GM19238 (cell line): ENCODE measurements at regions not wholly inside any gene's neighbourhood (a gene's known extent, or its start where the extent isn't known, plus 50 kb on each side); places are given as distances from the start of the nearest gene placed in this dataset.
"Not testable (repeated sequence)": the region's sequence is repeated elsewhere in the genome, so short reads cannot be mapped to it uniquely, and the experiment has no call there.

Source experiments
- DNase-seq: peaks from one replicate; pipeline ENCODE4 v3.0.0; 2011; ENCODE audit warnings: low spot score; ENCODE audit not compliant: insufficient read length

DNA sequence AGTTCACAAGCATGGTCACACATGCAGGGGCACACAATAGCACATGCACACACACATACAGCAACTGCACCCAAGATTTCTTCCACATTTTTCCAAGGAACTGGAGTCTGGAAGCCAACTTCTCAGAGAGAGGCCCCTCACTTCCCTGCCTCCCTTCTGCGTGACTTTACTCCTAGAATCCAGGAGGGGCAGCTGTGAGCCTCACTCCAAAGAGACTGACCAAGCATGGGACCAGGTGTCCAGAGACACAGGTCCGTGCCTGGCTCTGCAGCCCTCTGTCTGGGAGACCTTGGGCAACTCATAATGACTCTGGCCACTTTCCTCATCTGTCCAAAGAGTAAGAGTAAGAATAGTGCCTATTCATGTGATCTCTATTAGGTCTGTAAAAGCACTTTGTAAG, 104.7 kb upstream of the TMEM132E start:
- no peak for DNase-seq

DNA sequence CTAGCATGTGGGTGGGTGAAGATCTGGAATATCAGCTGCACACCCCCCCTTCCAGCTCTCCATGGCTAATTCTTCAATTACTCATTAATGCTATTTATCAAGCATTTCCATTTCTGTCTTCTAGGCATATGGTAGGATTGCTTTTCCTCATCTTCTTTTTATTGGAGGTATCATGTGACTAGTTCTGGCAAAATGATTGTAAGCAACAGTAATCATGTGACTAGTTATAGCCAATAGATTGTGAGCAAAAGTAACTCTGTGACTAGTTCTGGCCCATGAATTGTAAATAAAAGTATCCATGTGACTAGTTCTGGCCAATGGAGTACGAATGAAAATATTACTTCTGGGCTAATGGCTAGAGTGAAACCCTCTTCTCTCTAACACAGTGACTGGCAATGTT, 107.0 kb upstream of the TMEM132E start:
- DNase-seq: no peak

DNA sequence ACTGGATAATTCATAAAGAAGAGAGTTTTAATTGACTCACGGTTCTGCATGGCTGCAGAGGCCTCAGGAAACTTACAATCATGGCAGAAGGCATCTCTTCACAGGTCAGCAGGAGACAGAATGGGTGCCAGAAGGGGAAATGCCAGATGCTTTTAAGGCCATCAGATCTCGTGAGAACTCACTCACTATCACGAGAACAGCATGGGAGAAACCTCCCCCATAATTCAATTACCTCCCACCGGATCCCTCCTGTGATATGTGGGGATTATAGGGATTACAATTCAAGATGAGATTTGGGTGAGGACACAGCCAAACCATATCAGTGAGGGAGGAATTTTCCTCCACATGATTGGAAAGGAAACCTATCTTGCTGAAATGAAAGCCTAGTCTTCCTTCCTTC, 108.1 kb upstream of the TMEM132E start:
- not testable (repeated sequence) for DNase-seq

DNA sequence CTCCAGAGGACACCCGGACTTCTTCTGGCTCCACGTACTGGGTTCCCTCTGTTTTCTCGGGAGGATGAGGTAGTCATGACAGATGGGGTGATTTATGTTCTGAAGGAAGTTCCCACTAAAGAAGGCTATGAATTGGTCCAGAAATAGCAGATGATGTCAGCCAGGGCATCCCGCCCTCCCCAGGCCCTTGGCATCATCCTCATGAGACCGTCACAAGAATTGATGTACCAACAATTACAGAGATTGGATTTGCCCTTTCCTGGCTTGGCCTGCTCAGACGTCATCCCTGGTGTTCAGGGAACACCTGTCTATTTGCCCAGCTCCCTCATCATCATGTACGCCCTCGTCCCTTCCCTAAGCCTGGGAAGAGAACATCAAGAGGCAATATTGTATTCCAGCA, 102.8 kb upstream of the CCL1 start:
- no peak for DNase-seq

DNA sequence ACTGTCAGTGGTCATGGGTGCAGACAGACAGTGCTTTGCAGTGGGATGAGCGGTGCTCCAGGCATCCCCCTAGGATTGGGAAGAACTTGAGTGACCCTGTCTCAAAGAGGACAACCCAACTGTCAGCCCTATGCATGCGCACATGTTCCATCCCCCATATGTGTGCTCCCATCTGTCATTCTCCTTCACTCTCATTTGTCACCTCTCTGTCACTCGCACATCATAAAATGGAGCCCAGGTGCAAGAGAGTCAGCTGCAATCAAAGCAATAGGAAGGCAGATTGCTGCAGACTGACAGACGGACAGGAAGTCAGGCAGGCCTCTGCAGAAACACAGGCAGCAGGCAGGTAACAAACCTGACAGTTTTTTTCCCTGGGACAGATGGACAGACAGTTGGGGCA, 101.8 kb upstream of the CCL1 start:
- DNase-seq: no peak

DNA sequence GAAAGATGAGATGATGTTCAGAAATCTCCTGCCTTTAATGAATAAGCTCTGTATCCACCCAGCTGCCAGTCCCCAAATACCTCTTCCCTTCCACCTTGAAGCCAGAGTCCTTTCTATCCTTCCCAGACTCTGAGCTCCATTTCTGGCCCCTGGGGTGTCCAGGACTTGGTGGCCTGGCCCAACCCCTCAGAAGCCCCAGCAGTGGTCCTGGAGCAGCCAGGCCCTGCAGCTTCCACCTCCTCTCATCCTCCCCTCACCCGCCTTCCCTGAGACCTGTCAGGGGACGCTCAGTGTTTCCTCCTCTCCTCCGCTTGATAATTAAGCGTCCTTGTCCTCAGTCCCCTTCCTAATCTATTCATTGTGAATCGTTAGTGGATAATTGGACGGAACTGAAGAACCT, 95.2 kb upstream of the CCL1 start:
- no peak for DNase-seq

DNA sequence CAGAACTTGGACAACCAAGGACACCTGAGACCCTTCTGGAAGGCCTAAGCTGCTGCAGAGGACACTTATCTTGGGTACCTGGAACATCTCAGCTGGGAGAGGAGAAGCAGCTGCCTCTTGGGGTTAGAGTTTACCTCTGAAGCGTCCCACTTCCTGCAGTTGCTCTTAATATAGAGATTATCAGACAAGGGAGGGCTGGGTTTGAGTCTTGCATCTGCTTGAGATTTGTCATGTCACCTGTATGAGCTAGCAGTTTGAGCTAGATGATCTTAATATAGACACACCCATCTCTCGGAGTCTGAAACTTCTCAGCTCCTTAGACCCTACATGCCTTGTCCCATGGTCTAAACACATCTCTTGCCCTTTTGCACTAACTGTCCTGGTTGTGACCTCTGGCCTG, 93.1 kb upstream of the CCL1 start:
- DNase-seq: no peak

DNA sequence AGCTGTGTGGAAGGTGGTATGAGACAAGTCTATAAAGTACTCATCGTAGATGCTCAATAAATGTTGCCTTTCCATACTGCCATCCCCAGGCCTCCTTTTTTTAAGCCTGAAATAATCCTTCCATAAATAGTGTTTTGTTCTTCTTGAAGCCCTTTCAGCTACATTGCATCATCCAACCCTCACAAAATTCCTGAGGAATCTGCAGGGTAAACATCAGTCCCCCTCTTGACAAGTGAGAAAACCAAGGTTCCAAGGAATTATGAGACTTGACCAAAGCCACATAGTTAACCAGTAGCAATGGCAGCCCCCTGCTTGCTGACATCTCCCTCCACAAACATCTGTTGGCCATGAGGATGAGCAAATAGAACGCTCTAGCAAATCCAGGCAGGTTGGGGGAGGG, 89.7 kb upstream of the CCL1 start:
- DNase-seq: no peak

DNA sequence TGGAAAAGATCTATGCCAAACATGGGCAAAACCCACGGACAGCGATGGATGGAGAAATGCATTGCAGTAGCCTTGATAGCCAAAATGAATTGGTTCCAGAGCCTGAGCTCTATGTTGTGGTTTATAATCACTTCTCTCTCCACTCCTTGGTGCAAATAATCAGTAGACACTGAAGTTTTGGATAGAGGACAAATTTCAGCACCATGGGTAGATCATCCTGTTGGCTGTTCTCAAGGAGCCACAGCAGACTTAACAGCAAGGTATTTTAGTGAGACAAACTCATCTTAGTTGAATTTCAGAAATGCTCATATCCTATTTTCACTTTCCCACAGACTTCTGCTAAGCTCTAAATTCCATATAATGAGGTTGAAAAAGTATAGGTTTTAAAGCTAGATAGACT, 88.3 kb upstream of the CCL1 start:
- DNase-seq: no peak

DNA sequence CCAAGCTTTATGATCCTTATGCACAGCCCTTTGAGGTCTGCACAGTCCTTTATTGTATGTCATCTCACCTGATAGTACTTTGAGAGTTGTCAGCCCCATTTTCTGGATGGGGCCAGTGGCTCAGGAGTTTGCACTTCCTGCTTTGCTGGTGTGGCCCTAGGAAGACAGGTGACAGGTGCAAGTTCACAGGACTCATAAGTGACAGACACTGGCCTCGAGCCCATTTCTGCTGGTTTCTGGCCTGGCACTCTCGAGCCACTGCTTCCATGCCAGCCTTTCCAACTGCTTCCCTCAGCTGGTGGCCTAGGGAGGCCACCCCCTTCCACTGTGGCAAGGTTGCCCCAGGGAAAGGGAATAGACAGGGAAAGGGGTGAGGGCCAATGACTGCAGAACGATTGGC, 84.4 kb upstream of the CCL1 start:
- DNase-seq: no peak

DNA sequence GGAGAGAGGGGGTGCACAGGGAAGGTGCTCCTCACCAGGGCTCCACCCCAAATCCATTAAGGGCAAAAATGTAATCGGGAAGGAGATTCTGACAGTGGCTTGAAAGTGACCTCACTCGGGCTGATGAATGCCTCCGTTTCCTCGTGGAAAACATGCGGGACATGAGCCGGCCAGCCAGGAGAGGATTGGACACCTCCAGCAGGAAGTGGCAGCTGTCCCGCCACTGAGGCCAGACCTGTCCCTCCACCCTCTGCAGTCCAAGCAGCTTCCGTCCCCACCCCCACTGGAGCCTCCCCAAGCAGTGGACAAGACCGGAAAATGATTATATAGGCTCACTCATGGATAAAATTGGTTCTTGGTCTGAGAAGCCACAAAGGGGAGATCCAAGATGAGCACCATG, 82.1 kb upstream of the CCL1 start:
- DNase-seq: no peak

DNA sequence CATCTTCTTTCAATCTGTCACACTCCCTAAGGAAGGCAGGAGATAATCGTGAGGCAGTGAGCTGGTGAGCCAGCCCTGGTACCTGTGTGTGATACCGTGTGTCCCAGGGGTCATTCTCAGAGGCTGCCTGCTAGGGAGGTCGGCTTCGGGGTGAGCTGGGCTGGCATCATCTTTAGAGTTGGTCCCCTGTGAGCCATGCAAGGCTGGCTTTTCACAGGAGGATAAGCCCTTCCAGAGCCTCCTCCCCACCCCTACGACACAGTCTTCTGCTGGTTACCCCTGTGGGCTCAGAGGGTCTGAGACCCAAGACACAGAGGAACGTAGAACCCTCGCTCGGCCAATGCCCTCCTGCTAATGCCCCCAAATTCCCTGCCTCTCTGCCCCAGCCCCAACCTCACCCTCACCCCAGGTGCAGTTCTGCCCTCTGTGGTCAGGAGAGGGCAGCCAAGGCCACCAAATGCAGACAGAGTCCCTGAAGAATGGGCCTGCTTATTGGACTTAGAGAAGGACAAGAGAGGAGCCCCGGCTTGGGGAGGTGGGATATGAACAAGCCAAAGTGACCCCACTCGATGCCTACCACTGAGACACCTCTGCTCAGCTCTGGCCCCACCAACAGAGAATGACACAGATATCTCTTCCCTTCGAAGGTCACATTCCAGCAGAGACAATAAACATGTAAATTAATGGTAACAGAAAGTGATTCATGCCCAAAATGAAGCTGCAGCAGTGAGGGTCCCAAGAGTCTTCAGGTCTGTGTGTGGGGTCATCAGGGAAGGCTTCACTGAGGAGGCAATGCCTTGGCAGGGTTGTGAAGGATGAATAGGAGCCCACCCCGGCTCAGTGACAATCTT, 80.8 kb upstream of the CCL1 start:
- DNase-seq: no peak

DNA sequence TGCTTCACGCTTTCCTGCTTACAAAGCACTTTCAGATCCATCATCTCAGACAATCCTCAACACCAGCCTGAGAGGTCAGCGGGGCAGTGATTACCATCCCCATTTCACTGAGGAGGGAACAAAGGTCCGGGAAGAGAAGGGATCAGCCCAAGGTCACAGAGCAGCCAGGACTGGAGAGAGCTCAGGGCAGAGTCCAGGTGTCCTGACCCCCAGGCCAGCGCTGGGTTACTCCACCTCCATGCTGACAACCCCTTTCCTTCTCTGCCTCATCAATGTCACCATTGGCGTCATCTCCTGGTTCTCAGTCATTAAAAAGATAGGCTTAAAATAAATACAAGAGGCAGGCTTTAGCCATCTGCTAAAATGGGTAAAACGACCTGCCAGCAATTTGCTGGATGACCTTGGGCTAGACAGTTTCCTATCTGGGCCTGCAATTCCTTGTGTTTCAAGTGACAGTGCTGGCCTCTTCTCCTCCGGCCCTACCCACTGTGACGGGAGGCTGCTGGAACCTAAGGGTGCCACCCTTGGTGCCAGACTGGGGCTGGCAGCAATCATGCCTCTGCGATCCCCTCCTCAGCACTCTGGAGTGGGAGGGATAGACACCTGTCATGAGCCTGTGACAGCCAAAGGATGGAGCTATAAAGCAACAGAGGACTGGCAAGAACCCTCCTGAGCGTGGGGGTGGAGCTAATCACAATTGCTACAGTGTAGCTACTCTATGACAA, 79.5 kb upstream of the CCL1 start:
- DNase-seq: no peak

DNA sequence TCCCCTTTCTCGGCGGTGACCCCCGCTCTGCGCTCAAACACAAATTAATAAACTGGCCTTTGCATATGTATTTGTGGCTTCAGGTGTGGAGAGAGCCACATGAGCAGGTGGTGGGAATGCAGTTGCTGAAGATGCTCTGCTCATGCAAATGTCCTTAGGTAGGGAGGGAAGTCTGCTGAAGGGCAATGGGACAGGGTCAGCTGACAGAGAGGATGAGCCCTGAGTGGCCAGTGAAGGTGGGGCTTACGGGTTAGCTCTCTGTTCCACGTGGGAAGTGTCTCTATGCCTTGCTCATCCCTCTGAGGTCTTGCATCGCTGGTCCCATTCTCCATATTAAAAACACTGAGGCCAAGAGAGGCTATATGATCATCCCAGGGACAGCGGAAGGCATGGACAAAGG, 74.2 kb upstream of the CCL1 start:
- DNase-seq: no peak

DNA sequence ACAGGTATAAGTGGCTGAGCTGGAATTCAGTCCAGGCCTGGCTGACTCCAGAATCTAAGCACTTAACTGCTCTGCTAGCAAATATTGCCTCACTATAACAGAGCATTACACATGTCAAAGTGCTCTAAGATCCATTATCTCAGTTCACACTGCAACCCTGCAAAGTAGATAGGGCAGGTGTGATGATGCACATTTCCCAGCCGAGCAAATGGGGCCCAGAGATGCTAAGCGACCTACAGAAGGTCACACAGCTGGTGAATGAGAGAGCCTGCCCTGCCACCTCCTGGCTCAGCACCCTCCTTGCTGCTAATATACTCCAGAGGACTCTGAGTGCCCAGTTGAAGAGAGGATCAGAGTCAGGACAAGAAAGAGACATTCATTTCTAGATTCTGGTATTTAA, 73.6 kb upstream of the CCL1 start:
- DNase-seq: no peak

DNA sequence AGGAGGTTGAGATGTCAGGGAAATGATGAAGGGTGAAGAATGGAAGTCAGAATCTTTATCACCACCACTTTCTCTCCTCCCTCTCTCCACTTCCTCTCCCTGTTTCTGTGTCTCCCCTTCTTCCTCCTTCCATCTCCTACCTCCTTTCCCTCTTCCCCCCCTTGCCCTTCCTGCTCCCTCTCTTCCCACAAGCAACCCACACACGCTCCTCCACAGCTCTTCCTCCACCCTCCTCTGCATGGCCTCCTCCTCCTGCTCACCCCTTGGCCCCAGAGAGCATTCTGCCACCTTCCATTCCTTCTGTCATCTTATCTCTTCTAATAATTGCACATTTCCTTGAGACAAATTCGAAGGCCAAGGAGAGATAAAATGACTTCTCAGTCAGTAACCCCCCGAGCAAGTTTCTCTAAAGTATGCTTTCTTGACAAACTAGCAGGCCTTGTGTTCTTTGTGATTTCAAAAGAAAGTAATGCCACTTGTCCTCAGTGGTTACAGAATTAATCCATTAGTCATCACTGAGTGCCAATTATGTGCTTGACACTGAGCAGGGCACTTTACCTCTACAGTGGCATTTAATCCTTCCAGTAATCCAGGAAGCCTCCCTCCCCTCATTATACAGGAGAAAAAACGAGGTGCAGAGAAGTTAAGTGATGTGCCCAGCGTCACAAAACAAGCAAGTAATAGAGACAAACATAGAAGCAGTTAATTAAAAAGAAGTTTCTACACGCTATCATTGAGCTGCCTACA, 72.3 kb upstream of the CCL1 start:
- no peak for DNase-seq

DNA sequence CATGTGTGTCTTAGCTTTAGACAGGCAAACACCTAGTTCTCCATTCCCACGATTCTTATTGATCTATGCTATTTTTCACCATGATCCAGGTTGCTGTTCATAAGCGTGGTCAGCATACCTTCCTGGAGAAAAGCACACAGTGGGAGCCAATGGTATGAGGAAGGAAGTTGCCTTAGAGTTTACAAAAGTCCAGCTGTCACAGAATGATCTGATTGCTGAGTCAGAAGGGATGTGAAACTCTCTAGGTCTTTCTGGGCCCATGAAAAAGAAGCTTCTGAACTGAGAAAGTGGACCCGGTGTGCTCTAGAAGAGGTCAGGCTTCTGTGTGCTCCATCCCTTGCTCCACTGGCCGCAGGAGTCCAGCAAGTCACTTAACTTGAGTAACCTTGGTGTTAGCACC, 71.0 kb upstream of the CCL1 start:
- no peak for DNase-seq

DNA sequence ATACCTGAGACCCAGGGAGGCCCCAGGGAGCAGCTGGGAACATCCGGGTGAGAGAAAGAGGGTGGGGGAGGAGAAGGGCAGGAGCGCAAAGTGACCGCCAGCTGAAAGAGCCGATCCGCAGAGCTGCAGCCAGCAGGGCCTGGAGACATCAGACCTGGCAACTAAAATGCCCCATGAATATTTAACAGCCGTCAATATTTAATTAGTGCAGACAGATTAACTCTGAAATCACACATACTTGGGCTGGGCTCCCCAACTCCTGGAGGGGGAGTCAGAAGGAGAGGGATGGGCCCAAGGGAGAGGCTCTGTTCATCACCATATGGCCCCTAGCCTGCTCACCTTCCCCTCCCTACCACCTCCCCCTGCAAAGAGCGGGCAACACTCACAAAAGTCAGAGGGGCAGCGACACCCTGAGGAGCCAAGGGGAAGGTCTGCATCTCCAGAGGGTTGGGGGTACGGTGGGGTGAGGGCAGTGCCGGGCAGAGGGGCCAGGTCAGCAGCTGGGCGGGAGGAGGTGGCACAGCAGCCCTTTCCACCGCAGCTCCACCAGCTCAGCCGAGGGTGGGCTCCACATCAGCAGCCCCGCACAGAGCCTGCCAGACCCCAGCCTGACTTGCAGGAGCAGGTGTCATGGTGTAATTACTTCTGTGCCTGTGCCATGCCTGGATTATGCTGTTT, 61.9 kb upstream of the CCL1 start:
- DNase-seq: no peak

DNA sequence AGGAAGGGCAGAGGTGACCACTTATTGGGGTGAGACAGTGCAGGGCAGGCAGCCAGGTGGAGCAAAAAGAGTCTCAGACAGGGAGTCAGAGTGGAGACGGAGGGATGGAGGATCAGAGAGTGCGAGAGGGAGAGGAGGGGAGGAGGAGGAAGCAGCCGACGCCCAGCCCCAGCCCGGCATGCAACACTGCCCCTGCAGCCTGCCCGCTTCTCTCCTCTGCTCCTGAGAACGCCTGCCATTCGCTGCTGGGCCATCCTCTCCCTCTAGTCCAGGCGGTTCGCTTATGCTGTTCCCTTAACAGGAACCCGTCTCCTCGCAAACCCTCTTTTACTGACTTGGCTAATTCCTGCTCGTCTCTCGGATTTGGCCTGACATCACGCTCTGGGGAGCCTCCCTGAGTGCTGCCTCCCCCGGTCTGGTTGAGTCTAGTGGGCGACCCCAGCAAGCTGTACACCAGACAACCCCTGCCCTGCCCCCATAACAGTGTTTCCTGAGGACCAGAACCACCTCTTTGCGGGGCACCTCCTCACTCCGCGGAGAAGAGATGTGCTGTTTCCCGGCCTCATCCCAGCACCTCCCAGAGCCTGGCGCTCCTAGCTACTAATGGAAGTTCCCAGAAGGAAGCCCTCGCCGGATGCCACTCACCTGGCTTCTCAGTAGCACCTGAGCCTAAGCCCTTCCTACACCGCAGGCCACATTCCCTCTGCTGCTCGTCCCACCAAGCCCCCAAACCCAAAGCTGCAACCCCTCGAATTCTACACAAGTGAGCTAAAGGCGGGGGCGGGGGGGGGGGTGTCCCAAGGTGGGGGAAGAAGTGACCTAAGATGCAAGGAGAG, 61.2 kb upstream of the CCL1 start:
- no peak for DNase-seq

DNA sequence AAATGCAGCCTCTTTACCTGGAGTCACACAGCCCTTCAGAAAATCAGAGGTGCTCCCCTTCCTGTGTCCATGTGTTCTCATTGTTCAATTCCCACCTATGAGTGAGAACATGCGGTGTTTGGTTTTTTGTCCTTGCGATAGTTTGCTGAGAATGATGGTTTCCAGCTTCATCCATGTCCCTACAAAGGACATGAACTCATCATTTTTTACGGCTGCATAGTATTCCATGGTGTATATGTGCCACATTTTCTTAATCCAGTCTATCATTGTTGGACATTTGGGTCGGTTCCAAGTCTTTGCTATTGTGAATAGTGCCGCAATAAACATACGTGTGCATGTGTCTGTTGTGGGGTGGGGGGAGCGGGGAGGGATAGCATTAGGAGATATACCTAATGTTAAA, 60.3 kb upstream of the CCL1 start:
- DNase-seq: not testable (repeated sequence)

DNA sequence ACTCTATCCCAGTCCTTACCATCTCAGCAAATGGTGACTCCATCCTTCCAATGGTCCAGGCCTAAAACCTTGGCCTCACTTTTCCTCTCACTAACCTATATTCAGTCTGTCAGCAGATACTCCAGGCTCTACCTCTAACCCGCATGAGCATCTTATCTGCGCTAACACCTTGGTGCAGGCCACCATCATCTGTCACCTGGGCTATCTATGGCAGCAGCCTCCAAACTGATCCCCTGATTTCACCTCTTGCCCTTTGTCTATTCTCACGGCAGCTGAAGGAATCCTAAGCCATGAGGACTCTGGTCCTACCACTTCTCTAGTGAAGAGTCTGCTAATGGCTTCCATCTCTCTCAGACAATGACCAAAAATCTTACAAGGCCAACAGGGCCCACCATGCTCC, 57.9 kb upstream of the CCL1 start:
- DNase-seq: no peak
